Esophagus (tissue), 2 donors: ENCODE measurements at regions not wholly inside any gene's neighbourhood (a gene's known extent, or its start where the extent isn't known, plus 50 kb on each side); places are given as distances from the start of the nearest gene placed in this dataset.

Experiments
- H3K27ac ChIP-seq, 2 donors: one replicate each; pipeline ENCODE4 v1.5.1; 2013; ENCODE audit warnings: low read depth in 2 of 2, mild to moderate bottlenecking in 2 of 2, inconsistent platforms in 1 of 2, low read length in 1 of 2, moderate library complexity in 1 of 2
- H3K27me3 ChIP-seq, 2 donors: one replicate each; pipeline ENCODE4 v1.6.1; 2013; ENCODE audit warnings: low read length in 2 of 2, control low read depth in 1 of 2, mild to moderate bottlenecking in 1 of 2; ENCODE audit not compliant: insufficient read depth in 2 of 2, control insufficient read depth in 1 of 2
- H3K36me3 ChIP-seq, 2 donors: one replicate each; pipeline ENCODE4 v1.6.1; 2013; ENCODE audit warnings: low read length in 1 of 2; ENCODE audit not compliant: control insufficient read depth in 2 of 2, insufficient read depth in 2 of 2
- H3K4me1 ChIP-seq, 2 donors: one replicate each; pipeline ENCODE4 v1.6.1; 2013; ENCODE audit warnings: low read length in 1 of 2; ENCODE audit not compliant: control insufficient read depth in 2 of 2, insufficient read depth in 2 of 2
- H3K4me3 ChIP-seq, 2 donors: one replicate each; pipeline ENCODE4 v1.5.1; 2013; ENCODE audit warnings: low read length in 2 of 2, mild to moderate bottlenecking in 2 of 2, low read depth in 1 of 2, moderate library complexity in 1 of 2
- H3K9me3 ChIP-seq, 2 donors: one replicate each; pipeline ENCODE4 v1.6.1; 2013; ENCODE audit warnings: mild to moderate bottlenecking in 2 of 2, low read depth in 1 of 2, low read length in 1 of 2, moderate library complexity in 1 of 2; ENCODE audit not compliant: control insufficient read depth in 2 of 2, insufficient read depth in 1 of 2
- WGBS, 2 donors: extraction: QIAGEN DNeasy Blood & Tissue Kit; methylation state at CpG; one replicate each; pipeline ENCODE4 v1.1.7; 2013; 5-methylcytosine and 5-hydroxymethylcytosine counted together
- donor health status: healthy with polysubstance abuse.
- donor health status: Bipolar disorder and iron deficiency.

DNA sequence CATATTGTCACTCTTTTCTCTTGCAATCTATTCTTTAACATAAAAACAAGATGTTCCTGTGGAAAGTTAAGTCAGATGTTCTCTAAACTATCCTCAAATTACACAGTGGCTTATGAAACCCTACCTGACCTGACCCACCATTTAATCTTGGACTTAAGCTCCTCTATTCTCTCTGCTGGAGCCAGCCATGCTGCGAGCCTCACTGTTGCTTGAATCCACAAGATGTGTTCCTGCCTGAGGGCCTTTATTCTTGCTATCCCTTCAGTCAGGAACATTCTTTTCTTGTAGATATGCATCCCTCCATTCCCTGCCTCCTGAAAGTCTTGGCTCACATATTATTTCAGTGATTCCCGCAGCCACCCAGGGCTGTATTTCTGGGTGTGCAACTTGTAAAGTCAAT, 283.2 kb downstream of the EPHA7 start:
- no peak overlapping the region for H3K27ac ChIP-seq
- no peak overlapping the region for H3K4me3 ChIP-seq
- 78 to 82% methylated on average over 2 of the region's 2 CpGs for WGBS, 2 donors
- H3K9me3 ChIP-seq = no peaks in the 10 kb centered on the region
- H3K4me1 ChIP-seq = no peaks in the 10 kb centered on the region
- H3K36me3 ChIP-seq = no peaks in the 10 kb centered on the region
- H3K27me3 ChIP-seq = no peaks in the 10 kb centered on the region

DNA sequence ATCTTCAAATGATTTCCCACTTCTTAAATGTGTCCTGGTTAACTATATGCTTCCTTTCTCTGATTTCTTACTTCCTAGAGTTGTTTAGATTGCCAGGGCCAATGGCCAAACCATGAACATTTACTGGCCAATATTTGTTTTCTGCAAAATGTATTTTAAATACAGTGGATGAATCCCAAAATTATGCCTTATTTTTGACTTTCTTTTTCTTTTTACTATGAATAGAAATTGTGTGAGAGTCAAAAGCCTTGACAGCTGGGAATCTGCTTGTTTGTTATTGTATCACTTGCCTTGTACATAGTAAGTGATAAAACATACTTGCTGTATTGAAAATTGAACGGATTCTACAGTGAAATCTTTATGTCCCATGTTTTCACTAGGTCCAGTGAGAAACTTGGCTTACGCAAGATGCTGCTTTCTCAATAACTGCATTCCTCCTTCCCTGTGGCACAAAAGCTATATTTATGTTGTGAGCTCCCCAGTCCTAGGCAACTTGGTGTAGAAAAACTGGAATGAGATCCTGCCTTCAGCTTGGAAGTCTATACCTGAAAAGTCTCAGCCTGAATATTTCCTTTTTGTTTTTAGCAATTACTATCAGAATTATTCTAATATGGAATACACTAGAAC, 295.2 kb downstream of the EPHA7 start:
- no peaks in the 10 kb centered on the region for H3K4me1 ChIP-seq
- no peak overlapping the region for H3K27ac ChIP-seq
- no peaks in the 10 kb centered on the region for H3K27me3 ChIP-seq
- WGBS, 2 donors = 68 to 75% methylated on average over 2 of the region's 2 CpGs
- no peaks in the 10 kb centered on the region for H3K36me3 ChIP-seq
- no peak overlapping the region for H3K4me3 ChIP-seq
- H3K9me3 ChIP-seq = no peaks in the 10 kb centered on the region

DNA sequence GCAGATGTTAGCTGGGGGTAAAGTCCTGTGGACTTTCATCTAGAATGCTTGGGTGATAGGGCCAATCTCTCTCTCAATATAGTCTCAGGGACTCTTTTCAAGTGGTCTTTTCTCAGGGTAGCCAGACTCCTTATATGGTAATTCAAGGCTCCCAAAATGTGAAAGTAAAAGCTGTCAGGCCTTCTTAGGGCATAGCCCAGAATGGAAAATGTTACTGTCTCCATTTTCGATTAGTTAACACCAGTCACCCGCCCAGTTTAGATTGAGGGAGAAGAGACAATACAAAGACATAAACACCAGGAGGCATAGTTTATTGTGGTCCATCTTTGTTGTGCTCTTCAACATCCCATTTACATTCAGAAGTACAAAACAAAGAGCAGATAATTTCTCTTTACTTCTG, 295.8 kb downstream of the EPHA7 start:
- WGBS, 2 donors = 75 to 83% methylated on average over 2 of the region's 2 CpGs
- H3K27ac ChIP-seq = no peak overlapping the region
- H3K36me3 ChIP-seq = no peaks in the 10 kb centered on the region
- H3K4me3 ChIP-seq = no peak overlapping the region
- no peaks in the 10 kb centered on the region for H3K9me3 ChIP-seq
- no peaks in the 10 kb centered on the region for H3K4me1 ChIP-seq
- no peaks in the 10 kb centered on the region for H3K27me3 ChIP-seq

DNA sequence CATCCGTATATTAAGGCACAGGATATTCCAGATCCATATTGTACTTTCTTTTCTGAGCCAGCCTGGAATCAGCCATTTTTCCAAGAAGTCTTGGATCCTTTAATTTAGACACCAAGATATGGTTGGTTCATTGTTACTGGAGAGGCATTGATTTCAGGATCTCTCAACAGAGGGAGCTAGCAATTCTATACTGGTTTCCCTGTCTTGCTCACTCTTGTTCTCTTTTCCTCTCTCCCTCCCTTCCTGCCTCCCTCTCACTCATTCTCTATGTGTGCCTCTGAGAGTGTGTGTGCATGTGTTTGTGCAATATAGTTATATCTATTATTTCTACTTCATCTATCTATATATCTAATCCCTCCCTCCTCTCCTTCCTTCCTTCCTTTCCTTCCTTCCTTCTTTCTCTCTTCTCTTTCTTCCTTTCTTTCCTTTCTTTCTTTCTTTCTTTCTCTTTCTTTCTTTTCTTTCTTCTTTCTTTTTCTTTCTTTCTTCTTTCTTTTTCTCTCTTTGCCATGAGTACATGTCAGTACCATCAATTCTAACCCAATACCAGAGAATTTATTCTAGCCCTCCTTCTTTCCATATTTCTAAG, 299.1 kb downstream of the EPHA7 start:
- 85 to 88% methylated on average over 1 of the region's 1 CpG for WGBS, 2 donors
- no peaks in the 10 kb centered on the region for H3K4me1 ChIP-seq
- H3K36me3 ChIP-seq = no peaks in the 10 kb centered on the region
- no peaks in the 10 kb centered on the region for H3K9me3 ChIP-seq
- H3K27me3 ChIP-seq = no peaks in the 10 kb centered on the region
- H3K4me3 ChIP-seq = no peak overlapping the region
- no peak overlapping the region for H3K27ac ChIP-seq

DNA sequence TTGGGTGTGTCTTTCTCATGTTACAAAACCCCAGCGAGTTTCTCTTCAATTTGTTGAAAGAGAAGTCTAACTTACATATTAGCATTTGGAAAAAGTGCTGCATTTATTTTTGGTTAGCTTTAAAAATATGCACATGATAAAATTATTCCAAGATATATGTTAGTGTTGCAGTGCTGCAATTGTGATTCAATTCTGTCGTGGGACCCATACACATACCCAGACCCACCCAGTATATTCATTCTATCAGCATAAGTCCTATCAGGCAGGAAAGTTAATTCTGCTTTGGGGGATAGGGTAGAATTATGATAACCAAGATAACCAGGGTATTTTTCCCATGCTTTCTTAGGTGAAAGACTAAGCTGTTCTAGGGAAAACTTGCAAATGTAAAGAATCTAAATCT, 313.5 kb downstream of the EPHA7 start:
- no peak overlapping the region for H3K27ac ChIP-seq
- no peaks in the 10 kb centered on the region for H3K4me1 ChIP-seq
- WGBS, 2 donors = 66 to 68% methylated on average over 2 of the region's 2 CpGs
- H3K9me3 ChIP-seq = no peaks in the 10 kb centered on the region
- H3K4me3 ChIP-seq = no peak overlapping the region
- no peaks in the 10 kb centered on the region for H3K27me3 ChIP-seq
- no peaks in the 10 kb centered on the region for H3K36me3 ChIP-seq

DNA sequence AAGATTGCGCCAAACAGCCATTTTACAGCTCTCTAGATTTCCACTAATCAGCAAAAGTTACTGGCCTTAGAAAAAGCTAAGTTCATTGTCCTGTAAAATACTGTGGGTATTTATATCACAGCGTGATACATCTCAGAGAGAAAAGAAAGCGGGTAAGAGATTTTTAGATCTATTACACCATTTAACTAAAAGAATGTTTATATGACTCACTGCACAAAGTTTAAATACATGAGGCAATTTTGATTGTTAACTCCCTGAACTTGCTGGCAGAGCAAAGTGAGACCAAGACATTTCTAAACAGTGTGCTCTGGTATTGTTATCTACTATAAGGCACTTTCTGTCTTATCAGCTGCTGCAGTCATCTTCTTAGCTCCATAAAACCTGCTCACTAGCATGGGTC, 314.3 kb downstream of the EPHA7 start:
- Histone ChIP-seq H3K27me3 (no peaks in the 10 kb centered on the region), H3K27ac (no peak overlapping the region), H3K4me3 (no peak overlapping the region), H3K4me1 (no peaks in the 10 kb centered on the region), H3K36me3 (no peaks in the 10 kb centered on the region), H3K9me3 (no peaks in the 10 kb centered on the region)
- 47 to 55% methylated on average over 3 of the region's 3 CpGs for WGBS, 2 donors

DNA sequence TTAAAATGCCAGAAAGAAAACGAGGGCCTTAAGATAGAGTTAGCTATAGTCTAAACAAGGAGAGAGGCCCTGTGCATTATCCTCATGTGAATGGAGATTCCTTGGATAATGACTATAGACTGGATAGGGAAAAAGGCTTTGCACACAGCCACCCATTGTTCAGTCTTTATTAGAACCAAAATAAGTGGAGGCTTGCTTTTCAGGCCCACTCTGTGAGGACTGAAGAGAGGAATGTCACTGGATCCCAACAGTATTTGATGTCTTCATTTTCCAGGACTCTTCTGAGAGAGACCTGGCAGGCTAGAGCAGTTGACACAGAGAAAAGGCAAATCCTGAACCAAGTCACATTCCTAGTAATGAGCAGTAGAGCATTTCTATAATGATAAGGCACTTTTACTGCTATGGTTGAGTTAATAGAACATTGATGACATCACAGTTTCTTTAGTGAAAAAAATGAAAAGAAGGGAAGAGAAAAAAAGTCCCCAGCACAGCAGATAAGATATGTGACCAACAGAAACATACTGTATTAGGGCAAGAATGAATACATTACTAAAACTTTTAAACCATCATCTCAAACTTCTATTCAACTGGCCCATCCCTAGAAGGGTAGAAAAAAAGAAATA, 315.1 kb downstream of the EPHA7 start:
- no peak overlapping the region for H3K4me3 ChIP-seq
- no peaks in the 10 kb centered on the region for H3K36me3 ChIP-seq
- no peaks in the 10 kb centered on the region for H3K9me3 ChIP-seq
- WGBS, 2 donors = 25 to 29% methylated on average over 1 of the region's 1 CpG
- H3K27ac ChIP-seq = no peak overlapping the region
- no peaks in the 10 kb centered on the region for H3K27me3 ChIP-seq
- H3K4me1 ChIP-seq = no peaks in the 10 kb centered on the region

DNA sequence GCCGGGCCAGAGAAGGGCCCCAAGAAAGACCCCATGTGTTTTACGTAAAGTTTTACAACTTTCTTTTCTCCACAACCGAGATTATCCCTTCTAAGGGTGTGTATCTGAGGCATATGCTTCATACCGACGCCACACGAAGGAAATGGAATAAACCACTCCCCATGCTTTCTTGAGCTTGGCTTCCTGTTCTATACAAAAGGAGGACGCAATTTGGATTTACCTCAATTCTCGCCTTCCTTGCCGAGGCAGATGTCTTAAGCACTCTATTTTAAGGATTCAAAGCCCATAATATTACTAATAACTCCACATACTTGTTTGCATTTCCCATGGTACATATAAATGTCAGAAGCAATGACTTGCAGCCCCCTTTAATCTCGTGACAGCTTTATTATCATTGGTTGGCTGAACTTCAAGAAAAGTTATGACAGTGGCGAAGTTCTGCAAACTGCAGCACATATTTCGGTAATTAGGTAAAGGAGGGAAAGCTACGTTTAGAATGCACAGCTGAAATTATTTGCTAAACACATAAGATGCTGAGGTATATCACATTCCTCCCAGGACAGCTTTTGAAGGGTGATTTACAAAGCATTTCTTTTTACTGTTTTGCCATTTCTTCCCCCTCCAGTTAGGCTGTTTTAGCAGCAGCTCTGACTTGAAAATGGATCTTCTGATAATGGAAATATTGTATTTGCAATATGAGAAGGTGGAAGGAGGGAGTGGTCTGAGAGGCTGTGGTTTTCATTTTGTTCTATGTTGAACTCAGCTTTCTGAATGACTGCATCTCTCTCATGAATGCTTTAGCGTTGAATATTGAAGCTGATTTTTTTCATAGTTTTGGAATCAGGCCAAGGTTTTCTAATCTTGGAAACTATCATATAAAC, 330.5 kb downstream of the EPHA7 start:
- H3K4me3 ChIP-seq = no peak overlapping the region
- H3K27me3 ChIP-seq = no peaks in the 10 kb centered on the region
- 20 to 40% methylated on average over 14 of the region's 14 CpGs for WGBS, 2 donors
- H3K36me3 ChIP-seq = no peaks in the 10 kb centered on the region
- no peaks in the 10 kb centered on the region for H3K4me1 ChIP-seq
- H3K27ac ChIP-seq = no peak overlapping the region
- no peaks in the 10 kb centered on the region for H3K9me3 ChIP-seq

DNA sequence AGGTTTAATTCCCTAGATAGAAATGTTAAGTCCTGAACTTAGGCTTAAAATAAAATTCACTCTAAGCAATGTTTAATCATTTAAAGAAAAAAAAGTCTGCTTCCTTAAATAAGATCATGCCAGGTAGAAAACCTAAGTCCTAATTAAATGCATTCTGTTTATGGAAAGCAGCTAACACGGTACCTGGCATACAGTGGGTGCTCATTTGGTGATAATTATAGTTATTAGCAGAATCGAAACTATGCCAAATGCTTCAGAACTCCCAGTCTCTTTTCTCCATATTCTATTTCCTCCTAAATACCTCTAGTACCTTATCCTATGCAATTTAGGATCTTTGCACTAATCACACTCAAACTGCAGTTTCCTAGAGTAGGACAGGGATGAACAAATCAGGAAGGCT, 331.8 kb downstream of the EPHA7 start:
- H3K27me3 ChIP-seq = no peaks in the 10 kb centered on the region
- H3K9me3 ChIP-seq = no peaks in the 10 kb centered on the region
- no peaks in the 10 kb centered on the region for H3K36me3 ChIP-seq
- 68 to 72% methylated on average over 2 of the region's 2 CpGs for WGBS, 2 donors
- no peak overlapping the region for H3K27ac ChIP-seq
- H3K4me1 ChIP-seq = no peaks in the 10 kb centered on the region
- no peak overlapping the region for H3K4me3 ChIP-seq
